Osteocyte (in vitro differentiated cells): ENCODE measurements at regions not wholly inside any gene's neighbourhood (a gene's known extent, or its start where the extent isn't known, plus 50 kb on each side); places are given as distances from the start of the nearest gene placed in this dataset.

Experiments
- DNase-seq: peaks from one replicate; pipeline ENCODE4 v3.0.0; 2021; ENCODE audit warnings: mixed read lengths; ENCODE audit not compliant: unreplicated experiment; ENCODE audit errors: extremely low spot score
- H3K27ac Mint-ChIP-seq: one replicate; pipeline ENCODE4 v1.8.0; 2021; ENCODE audit warnings: mild to moderate bottlenecking, mixed read lengths; ENCODE audit not compliant: unreplicated experiment
- H3K27me3 Mint-ChIP-seq: one replicate; pipeline ENCODE4 v1.8.0; 2021; ENCODE audit warnings: mixed read lengths; ENCODE audit not compliant: unreplicated experiment
- H3K36me3 Mint-ChIP-seq: one replicate; pipeline ENCODE4 v1.8.0; 2021; ENCODE audit warnings: mixed read lengths; ENCODE audit not compliant: unreplicated experiment
- H3K4me1 Mint-ChIP-seq: one replicate; pipeline ENCODE4 v1.8.0; 2021; ENCODE audit warnings: mixed read lengths; ENCODE audit not compliant: unreplicated experiment
- H3K4me3 Mint-ChIP-seq: one replicate; pipeline ENCODE4 v1.8.0; 2021; ENCODE audit warnings: mild to moderate bottlenecking, moderate library complexity, mixed read lengths; ENCODE audit not compliant: unreplicated experiment
- H3K9me3 Mint-ChIP-seq: one replicate; pipeline ENCODE4 v1.8.0; 2021; ENCODE audit warnings: mixed read lengths; ENCODE audit not compliant: unreplicated experiment
- TF ChIP-seq, protein P1 (sequence below): fragments of 200-600 bp; sonication (generic); IDR thresholded peaks from 2 replicates; pipeline ENCODE4 v1.5.0; 2021; ENCODE audit warnings: antibody characterized with exemption, mild to moderate bottlenecking, moderate library complexity

GRCh38 chr3:152611905-152612304 is 223.0 kb upstream of the P2RY1 start:
- Mint-ChIP-seq H3K27me3 (peaks cover 32% of the 10 kb centered on the region), H3K4me3 (no peak overlapping the region), H3K36me3 (no peaks in the 10 kb centered on the region), H3K9me3 (no peaks in the 10 kb centered on the region), H3K27ac (no peak overlapping the region), H3K4me1 (no peaks in the 10 kb centered on the region)
- TF ChIP-seq, protein P1, sequence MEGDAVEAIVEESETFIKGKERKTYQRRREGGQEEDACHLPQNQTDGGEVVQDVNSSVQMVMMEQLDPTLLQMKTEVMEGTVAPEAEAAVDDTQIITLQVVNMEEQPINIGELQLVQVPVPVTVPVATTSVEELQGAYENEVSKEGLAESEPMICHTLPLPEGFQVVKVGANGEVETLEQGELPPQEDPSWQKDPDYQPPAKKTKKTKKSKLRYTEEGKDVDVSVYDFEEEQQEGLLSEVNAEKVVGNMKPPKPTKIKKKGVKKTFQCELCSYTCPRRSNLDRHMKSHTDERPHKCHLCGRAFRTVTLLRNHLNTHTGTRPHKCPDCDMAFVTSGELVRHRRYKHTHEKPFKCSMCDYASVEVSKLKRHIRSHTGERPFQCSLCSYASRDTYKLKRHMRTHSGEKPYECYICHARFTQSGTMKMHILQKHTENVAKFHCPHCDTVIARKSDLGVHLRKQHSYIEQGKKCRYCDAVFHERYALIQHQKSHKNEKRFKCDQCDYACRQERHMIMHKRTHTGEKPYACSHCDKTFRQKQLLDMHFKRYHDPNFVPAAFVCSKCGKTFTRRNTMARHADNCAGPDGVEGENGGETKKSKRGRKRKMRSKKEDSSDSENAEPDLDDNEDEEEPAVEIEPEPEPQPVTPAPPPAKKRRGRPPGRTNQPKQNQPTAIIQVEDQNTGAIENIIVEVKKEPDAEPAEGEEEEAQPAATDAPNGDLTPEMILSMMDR, result no peak
- no peak for DNase-seq

DNA sequence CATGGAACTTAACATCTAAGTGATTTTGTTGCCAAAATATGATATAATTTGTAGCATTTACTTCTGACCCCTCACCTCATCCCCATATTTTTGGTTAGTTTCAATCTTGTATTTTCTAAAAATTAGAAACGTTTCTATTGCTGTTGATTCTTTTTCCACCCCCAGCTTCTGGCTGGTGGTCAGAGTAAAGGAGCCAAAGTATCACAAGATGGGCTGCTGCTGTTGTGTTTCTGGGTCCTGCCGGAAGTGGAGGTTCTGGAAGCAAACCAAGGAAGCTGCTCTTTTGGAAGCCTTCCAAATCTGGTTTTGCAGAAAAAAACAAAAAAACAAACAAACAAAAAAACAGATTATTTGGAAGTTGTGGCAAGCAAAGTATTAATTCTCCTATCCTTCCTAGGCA is 221.1 kb upstream of the P2RY1 start:
- Mint-ChIP-seq H3K27ac (no peak overlapping the region), H3K9me3 (no peaks in the 10 kb centered on the region), H3K36me3 (no peaks in the 10 kb centered on the region), H3K4me3 (no peak overlapping the region), H3K4me1 (no peaks in the 10 kb centered on the region), H3K27me3 (peaks cover 27% of the 10 kb centered on the region)
- TF ChIP-seq, protein P1, result no peak
- no peak for DNase-seq

- DNase-seq, result no peak
- no peaks in the 10 kb centered on the region for H3K36me3 Mint-ChIP-seq
- H3K4me3 Mint-ChIP-seq, result no peak overlapping the region
- TF ChIP-seq, protein P1, result no peak
- H3K9me3 Mint-ChIP-seq, result no peaks in the 10 kb centered on the region
- H3K4me1 Mint-ChIP-seq, result no peaks in the 10 kb centered on the region
- no peak overlapping the region for H3K27ac Mint-ChIP-seq
- H3K27me3 Mint-ChIP-seq, result peaks cover 28% of the 10 kb centered on the region
These were observed 219.2 kb upstream of the P2RY1 start for GRCh38 chr3:152615681-152616080.

GRCh38 chr3:152617609-152618008 is 217.3 kb upstream of the P2RY1 start:
- TF ChIP-seq, protein P1, result no peak
- no peaks in the 10 kb centered on the region for H3K36me3 Mint-ChIP-seq
- H3K4me1 Mint-ChIP-seq, result no peaks in the 10 kb centered on the region
- no peaks in the 10 kb centered on the region for H3K9me3 Mint-ChIP-seq
- H3K27ac Mint-ChIP-seq, result no peak overlapping the region
- H3K4me3 Mint-ChIP-seq, result no peak overlapping the region
- peaks cover 31% of the 10 kb centered on the region for H3K27me3 Mint-ChIP-seq
- no peak for DNase-seq

GRCh38 chr3:152618529-152618928 is 216.4 kb upstream of the P2RY1 start:
- no peaks in the 10 kb centered on the region for H3K36me3 Mint-ChIP-seq
- no peak for DNase-seq
- H3K4me3 Mint-ChIP-seq, result no peak overlapping the region
- no peaks in the 10 kb centered on the region for H3K9me3 Mint-ChIP-seq
- no peak overlapping the region for H3K27ac Mint-ChIP-seq
- H3K27me3 Mint-ChIP-seq, result peaks cover 33% of the 10 kb centered on the region
- no peaks in the 10 kb centered on the region for H3K4me1 Mint-ChIP-seq
- TF ChIP-seq, protein P1, result no peak
